NCI-H2107 treated with DMSO at 0.1 percent for 48 hours (cell line): ENCODE measurements at regions not wholly inside any gene's neighbourhood (a gene's known extent, or its start where the extent isn't known, plus 50 kb on each side); places are given as distances from the start of the nearest gene placed in this dataset.
"Not testable (repeated sequence)": the region's sequence is repeated elsewhere in the genome, so short reads cannot be mapped to it uniquely, and the experiment has no call there.

ENCODE experiments used
- DNase-seq: peaks from one replicate; lab custom pipeline; 2025; ENCODE audit not compliant: unreplicated experiment; lab: John Stamatoyannopoulos, UW

DNA sequence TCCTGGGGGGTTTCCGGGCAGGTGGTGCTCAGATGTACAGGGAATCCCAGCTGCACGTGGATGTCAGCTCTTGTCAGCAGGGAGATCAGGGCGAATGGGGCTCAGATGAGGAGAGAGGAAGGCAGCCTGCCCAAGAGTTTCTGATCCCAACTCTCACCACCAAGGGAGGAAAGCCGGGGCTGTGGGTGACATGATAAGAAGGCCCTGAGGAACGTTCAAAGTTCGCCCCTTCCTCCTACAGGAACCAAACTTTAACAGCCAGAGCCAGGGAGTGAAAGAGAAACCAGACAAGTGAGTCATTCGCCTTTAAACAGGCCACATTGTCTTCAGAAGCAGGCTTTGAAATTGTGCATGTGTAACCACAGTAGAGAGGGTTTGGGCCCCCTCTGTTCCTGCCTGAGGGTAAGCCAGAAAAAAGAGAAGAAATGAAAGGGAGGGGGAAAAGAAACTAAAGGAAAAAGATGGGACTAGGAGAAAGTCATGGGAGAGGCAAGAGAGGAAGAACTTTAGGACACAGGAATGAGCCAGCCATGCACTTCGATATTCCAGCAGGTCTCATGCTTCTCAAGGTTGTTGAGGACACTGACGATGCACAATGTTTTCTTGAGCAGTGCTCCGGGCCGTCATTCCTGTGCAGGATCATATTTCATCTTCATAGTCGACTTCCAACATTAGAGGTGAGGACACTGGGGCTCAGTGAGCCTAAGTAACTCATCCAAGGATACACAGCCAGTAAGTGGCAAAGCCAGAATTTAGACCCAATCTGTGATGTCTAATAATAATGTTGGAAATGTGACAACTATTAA, 691.4 kb upstream of the TBX3 start:
- no peak for DNase-seq

DNA sequence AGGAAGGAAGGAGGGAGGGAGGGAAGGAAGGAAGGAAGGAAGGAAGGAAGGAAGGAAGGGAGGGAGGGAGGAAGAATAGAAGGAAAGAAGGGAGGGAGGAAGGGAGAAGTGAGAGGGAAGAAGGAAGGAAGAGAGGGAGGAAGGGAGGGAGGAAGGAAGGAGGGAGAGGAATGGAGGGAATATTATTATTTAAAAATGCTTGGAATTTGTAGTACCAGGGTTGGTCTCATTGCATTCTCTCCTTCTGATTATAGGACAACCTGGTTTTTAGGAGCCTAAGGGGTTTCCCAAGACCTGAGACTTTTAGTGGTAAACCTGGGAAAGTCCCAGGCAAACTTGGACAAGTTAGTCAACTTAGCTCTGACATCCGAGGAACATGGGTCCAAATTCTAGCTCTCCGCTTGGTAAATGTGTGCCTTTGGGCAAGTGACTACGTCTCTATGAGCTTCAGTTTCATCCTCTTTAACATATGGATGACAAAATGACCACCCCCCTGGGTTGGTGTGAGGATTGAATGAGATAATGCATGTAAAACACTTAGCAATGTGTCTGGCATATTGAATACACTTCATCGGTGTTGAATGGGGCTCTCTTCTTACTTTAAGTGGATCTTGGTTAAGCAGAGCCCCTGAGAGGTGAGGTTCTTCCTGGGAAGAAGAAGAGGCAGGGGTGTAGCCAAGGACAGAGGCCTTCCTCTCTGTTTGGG, 690.7 kb upstream of the TBX3 start:
- DNase-seq, result no peak

- DNase-seq, result no peak
Observed at GRCh38 chr12:115371711-115372110, 687.7 kb upstream of the TBX3 start.

DNA sequence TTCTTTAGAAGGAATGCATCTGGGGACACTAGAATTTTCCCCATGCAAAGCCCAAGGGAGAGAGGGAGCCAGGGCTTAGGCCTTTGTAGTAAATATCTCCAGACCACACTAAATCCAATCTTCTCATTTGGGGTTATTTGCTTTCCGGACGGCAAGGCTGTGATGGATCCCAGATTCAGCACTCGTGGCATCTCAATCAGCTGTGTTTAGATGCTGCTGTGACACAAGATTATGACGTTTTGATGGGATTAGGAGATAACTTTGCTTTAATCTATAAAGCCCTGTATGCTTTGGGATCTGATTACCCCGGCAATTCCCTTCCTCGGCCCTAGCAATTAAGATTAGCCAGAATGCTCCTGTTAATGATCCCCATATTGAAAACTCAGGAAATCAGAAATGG, 686.7 kb upstream of the TBX3 start:
- no peak for DNase-seq

DNA sequence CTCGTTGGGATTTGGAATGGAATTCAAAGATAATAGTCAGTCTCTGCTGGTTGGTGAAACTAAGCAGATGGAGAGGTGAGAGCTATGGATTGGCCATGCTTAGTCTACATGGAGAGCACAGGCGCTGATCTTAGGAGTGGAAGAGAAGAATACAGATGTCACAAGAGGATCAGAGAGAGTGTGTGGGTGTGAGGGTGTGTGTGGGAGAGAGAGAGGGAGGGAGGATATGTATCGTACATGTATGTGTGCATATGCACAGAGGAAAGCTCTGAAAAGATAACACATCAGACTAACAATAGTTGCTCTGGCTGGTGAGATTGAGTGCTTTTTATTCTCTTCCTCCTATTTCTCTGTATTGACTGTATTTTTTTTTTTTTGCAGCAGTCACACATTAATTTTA, 686.2 kb upstream of the TBX3 start:
- DNase-seq, result no peak

- DNase-seq, result not testable (repeated sequence)
Observed at GRCh38 chr12:115366277-115366676, 682.3 kb upstream of the TBX3 start.

DNA sequence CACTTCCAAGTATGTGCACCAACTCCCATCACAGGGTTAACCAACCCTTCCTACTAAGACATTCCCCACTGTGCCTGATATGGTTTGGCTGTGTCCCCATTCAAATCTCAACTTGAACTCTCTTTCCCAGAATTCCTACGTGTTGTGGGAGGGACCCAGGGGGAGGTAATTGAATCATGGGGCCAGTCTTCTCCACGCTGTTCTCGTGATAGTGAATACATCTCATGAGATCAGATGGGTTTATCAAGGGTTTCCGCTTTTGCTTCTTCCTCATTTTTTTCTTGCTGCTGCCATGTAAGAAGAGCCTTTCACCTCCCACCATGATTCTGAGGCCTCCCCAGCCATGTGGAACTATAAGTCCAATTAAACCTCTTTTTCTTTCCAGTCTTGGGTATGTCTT, 681.8 kb upstream of the TBX3 start:
- not testable (repeated sequence) for DNase-seq

DNA sequence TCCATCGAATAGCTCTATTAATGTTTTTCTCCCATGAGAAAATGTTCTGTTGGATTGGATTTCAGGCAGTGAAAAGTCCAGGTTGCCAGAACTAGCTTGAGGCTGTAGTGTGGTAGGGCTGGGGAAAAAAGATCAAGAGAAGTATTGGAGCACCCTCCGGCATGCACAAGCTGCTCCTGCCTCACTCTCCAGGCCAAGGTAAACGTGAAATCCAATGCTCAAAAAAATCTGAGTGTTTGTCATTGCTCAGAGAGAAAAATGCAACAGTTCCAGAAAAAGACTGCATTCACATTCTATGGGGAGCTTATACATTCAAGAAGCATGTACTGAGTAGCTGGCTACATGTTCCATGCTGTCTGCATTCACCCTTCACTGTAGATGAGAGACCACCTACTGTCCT, 680.9 kb upstream of the TBX3 start:
- DNase-seq, result no peak

GRCh38 chr12:115362339-115362976, 678.5 kb upstream of the TBX3 start:
- no peak for DNase-seq

- DNase-seq, result no peak
Observed at GRCh38 chr12:115357681-115358080, 673.7 kb upstream of the TBX3 start.

DNA sequence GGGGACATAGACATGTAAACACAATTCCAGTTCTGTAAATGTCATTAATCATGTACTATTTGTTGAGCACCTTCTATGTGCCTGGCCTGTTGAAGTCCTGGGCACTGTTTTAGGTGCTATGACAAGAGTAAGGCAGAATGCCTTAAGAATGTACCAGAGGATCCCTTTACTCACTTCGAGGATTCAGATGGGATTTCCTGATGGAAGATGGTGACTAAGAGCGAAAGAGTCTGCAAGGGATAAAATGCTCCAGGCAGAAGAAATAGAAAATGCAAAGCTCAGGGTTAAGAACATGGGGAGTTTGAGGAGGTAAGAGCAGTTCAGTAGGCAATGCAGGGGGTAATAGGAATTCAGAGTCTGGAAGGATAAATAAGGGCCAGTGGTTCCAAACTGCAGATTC, 671.3 kb upstream of the TBX3 start:
- DNase-seq, result no peak

GRCh38 chr12:115354007-115354890, 670.3 kb upstream of the TBX3 start:
- DNase-seq, result no peak

DNA sequence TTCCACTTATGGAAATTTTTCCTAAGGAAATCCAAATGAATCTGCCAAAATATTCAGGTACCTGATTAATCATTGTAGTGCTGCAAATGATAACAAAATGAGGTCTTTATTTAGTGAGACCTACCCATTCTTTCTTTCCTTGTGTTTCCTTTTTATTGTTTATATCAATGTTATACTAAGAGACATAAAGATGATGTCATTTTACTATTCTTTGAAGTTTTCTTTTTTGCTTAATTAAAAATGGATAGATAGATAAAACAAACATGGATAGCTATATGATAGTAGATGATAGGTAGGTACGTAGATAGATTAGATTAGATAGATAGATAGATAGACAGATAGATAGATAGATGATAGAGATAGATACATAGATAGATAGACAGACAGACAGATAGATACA, 669.5 kb upstream of the TBX3 start:
- DNase-seq, result no peak

DNA sequence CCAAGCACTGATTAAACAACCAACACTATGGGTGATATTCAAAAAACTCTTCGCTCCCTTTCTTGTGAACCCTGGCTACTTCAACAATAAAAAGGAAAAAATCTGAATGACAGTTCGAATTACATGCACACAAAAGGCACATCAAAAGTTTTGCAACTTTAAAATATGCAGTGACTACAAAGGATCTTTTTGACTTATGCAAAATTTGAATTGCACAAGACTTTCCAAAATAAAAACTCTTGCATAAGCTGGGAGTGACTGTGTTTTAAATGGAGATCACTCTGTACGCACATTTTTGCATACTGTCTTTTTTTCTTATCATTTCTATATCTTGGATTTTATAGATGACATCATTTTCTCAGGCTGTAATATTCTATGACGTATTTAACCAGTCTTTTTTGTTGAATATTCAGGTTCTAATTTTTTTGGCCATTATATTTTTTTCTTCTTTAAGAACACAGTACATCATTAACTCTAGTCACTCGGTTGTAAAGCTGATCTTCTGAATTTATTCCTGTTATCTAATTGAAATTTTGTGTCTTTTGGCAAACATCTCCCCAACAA, 667.6 kb upstream of the TBX3 start:
- no peak for DNase-seq

- DNase-seq, result no peak
Observed at GRCh38 chr12:115349711-115350110, 665.7 kb upstream of the TBX3 start.

DNA sequence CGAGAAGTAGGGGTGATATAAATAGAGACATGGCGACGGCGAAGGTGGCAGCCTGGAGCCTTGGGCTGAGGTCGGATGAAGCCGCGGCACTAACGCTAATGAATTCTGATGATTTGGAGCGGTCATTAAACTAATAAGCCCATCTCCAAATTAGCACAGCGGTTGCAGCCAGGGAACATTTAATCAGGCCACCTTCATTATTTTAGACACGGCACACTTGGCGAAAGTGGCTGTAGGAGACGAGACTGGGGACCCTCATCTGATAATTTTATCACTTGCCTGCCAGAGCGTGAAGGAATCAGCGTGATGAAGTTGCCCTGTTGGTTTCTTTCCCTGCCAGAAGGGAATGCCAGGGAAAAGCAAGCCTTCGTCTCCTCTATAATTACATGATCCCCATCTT, 664.3 kb upstream of the TBX3 start:
- no peak for DNase-seq

GRCh38 chr12:115343601-115344000, 659.6 kb upstream of the TBX3 start:
- DNase-seq, result no peak

DNA sequence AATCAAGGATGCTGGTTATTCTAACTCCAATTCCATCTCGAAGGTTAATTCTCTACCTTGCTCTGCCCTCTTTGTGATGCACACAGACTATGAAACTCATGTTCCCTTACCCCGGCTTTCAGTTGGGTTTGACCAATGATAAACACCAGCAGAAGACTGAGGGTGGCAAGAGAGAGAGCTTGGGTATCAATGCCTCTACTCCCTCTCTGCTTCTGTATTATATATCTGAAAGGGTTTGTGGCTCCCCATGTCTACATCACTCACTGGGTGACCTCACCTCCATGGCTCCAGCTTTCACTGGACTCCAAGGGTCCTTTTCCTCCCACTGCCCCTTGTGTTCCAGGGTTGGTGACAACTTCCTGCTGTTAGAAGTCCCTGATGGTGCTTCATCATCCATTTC, 659.0 kb upstream of the TBX3 start:
- DNase-seq, result no peak

DNA sequence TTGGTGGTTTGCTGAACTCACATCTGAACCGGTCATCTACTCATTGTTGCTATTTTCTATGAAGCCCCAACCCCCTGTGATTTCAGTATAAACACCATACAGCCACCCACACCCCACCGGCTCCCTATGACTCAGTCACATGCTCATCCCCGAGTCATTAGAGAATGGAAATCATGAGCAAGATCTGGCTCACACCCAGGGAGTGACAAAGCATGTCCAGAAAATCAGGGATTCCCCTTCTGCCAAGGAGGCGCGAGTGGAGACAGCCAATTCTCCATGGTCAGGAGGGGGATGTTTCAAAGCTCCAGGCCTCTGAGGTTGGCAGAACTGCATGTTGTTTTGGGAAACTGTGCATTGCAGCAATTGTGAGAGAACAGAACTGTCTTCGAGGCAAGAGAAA, 657.5 kb upstream of the TBX3 start:
- no peak for DNase-seq

DNA sequence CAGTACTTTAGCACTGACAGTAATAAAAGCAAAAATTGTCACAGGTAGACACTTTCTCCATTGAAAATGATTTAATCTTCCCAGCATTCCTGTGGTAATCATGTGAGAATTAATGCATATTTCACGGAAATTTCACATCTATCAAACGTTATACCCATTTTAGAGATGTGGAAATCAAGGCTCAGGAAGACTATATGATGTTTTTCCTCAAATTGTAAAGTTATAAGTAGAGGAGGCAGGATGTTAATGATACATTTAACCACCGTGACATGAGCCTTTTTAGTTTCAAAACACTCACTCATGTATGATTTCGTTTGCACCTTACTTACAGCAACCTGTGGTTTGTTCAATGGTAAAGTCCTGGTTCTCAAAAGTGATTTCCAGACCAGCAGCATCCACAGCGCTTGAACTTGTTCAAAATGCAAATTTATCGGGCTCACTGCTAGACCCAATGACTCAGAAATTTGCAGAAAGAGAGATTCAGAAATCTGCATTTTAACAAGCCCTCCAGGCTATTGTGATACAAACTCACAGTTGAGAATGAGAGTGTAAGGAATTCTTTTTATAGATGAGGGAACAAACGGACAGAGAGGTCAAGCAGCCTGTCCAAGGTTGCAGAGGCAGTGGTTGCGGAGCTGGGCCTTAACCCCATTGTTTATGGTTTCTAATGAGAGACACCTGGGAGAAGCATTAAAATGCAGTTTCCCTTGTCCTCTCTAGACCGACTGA, 654.8 kb upstream of the TBX3 start:
- no peak for DNase-seq
